ENCODE measurements at regions not wholly inside any gene's neighbourhood (a gene's known extent, or its start where the extent isn't known, plus 50 kb on each side); places are given as distances from the start of the nearest gene placed in this dataset.

GRCh38 chr6:91080871-91081270, 494.0 kb upstream of the MAP3K7 start:
- H3K9me2 ChIP-seq (ENCODE audit: insufficient read depth, low read length), result no peaks in the 10 kb centered on the region
- no peaks in the 10 kb centered on the region for H4K20me1 ChIP-seq (ENCODE audit: insufficient read depth)
- no peaks in the 10 kb centered on the region for H3K79me2 ChIP-seq (replicated peaks; ENCODE audit: insufficient read depth, low read length)
- H3K4me2 ChIP-seq (ENCODE audit: low read length), result no peak overlapping the region
- peak overlapping the region; percentile 46 for H3K27ac ChIP-seq (ENCODE audit: low read length)
- no peak overlapping the region for H3K4me3 ChIP-seq (ENCODE audit: low read length)
- H3F3A ChIP-seq (ENCODE audit: insufficient read depth, low read length, poor library complexity, severe bottlenecking), result no peaks in the 10 kb centered on the region
- peak overlapping the region; percentile 7 for H3K9ac ChIP-seq (ENCODE audit: low read length)
- TF ChIP-seq MXI1 (conservative IDR thresholded peaks at IDR 0.05; ENCODE audit: poor library complexity, severe bottlenecking) (no peak), TAF1 (IDR thresholded peaks at IDR 0.05; ENCODE audit: low read depth) (no peak), POLR2AphosphoS5 (IDR thresholded peaks at IDR 0.05) (no peak), EZH2 (IDR thresholded peaks at IDR 0.05; ENCODE audit: borderline replicate concordance, insufficient read depth, low read length, poor library complexity, severe bottlenecking) (no peak), RAD21 (conservative IDR thresholded peaks at IDR 0.05) (no peak), EP300 (conservative IDR thresholded peaks at IDR 0.05; ENCODE audit: poor library complexity, severe bottlenecking) (no peak), REST (IDR thresholded peaks at IDR 0.05; ENCODE audit: borderline replicate concordance) (no peak), SMC3 (conservative IDR thresholded peaks at IDR 0.05; ENCODE audit: poor library complexity) (no peak), CTCF (IDR thresholded peaks at IDR 0.05; ENCODE audit: poor library complexity, severe bottlenecking) (no peak)
- H3K27me3 ChIP-seq (ENCODE audit: insufficient read depth, low read depth, low read length), result no peaks in the 10 kb centered on the region
- no peak overlapping the region for H2AFZ ChIP-seq (ENCODE audit: low read depth, low read length)
- H3K9me3 ChIP-seq (ENCODE audit: low read length), result no peaks in the 10 kb centered on the region
- no peaks in the 10 kb centered on the region for H3K36me3 ChIP-seq (ENCODE audit: insufficient read depth, low read length)

GRCh38 chr6:91079969-91080368, 493.1 kb upstream of the MAP3K7 start:
- Histone ChIP-seq H3K9me2 (ENCODE audit: insufficient read depth, low read length) (no peaks in the 10 kb centered on the region), H3K36me3 (ENCODE audit: insufficient read depth, low read length) (no peaks in the 10 kb centered on the region), H2AFZ (ENCODE audit: low read depth, low read length) (no peak overlapping the region), H3K79me2 (replicated peaks; ENCODE audit: insufficient read depth, low read length) (no peaks in the 10 kb centered on the region), H3K27ac (ENCODE audit: low read length) (no peak overlapping the region), H3K9ac (ENCODE audit: low read length) (no peak overlapping the region), H3K9me3 (ENCODE audit: low read length) (no peaks in the 10 kb centered on the region), H3K4me3 (ENCODE audit: low read length) (no peak overlapping the region), H3K27me3 (ENCODE audit: insufficient read depth, low read depth, low read length) (no peaks in the 10 kb centered on the region), H3F3A (ENCODE audit: insufficient read depth, low read length, poor library complexity, severe bottlenecking) (no peaks in the 10 kb centered on the region), H4K20me1 (ENCODE audit: insufficient read depth) (no peaks in the 10 kb centered on the region), H3K4me2 (ENCODE audit: low read length) (no peak overlapping the region)
- TF ChIP-seq RAD21 (conservative IDR thresholded peaks at IDR 0.05), result no peak
- peak; percentile 23 for TF ChIP-seq CTCF (IDR thresholded peaks at IDR 0.05; ENCODE audit: poor library complexity, severe bottlenecking)
- no peak for TF ChIP-seq POLR2AphosphoS5 (IDR thresholded peaks at IDR 0.05)
- TF ChIP-seq EP300 (conservative IDR thresholded peaks at IDR 0.05; ENCODE audit: poor library complexity, severe bottlenecking), result no peak
- TF ChIP-seq REST (IDR thresholded peaks at IDR 0.05; ENCODE audit: borderline replicate concordance), result no peak
- TF ChIP-seq SMC3 (conservative IDR thresholded peaks at IDR 0.05; ENCODE audit: poor library complexity), result no peak
